ENCODE measurements at regions not wholly inside any gene's neighbourhood (a gene's known extent, or its start where the extent isn't known, plus 50 kb on each side); places are given as distances from the start of the nearest gene placed in this dataset.

DNA sequence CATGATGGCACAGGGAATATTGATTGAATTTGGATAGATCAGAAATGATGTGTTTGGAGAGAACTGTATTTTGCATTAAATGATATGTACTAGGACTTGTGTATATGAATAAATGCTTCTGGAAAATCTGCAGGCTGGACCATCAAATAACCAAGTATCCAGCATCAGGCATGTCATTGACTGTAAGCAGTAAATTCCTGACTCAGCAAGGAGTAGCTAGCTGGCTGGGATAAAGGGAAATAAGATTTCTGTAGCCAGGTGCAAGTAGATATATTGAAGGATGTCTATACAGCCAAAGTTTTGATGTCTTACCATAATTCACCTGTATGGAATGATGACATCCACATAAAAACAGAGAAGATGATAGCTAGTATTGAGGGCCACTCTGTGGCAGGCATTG lies 809.6 kb downstream of the CDH11 start:
- no peak overlapping the region for H3K27ac Mint-ChIP-seq

DNA sequence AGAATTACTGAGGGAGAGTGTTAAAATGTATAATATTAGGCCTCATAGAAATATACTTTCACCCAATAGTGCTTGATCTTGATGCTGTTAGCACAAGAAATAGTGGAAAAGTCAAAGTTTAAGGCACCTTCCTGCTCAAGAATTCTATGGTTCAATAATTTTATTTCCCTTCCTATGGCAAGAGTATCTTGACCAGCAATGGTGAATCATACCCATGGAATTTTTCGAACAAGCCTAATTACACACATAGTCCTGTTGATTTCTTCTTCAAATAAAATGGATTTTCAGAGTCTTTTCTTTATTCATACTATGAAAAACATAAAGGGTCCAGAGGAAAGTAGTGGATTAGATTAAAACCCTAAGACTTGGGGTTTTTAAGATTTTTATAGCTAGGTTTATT lies 810.6 kb downstream of the CDH11 start:
- Mint-ChIP-seq H3K36me3 (ENCODE audit: low read depth) (peaks cover 4% of the 10 kb centered on the region), H3K27me3 (ENCODE audit: low read depth) (no peaks in the 10 kb centered on the region), H3K27ac (no peak overlapping the region), H3K9me3 (peaks cover 14% of the 10 kb centered on the region), H3K4me3 (no peak overlapping the region), H3K4me1 (peaks cover 5% of the 10 kb centered on the region)
- TF ChIP-seq, protein P1, sequence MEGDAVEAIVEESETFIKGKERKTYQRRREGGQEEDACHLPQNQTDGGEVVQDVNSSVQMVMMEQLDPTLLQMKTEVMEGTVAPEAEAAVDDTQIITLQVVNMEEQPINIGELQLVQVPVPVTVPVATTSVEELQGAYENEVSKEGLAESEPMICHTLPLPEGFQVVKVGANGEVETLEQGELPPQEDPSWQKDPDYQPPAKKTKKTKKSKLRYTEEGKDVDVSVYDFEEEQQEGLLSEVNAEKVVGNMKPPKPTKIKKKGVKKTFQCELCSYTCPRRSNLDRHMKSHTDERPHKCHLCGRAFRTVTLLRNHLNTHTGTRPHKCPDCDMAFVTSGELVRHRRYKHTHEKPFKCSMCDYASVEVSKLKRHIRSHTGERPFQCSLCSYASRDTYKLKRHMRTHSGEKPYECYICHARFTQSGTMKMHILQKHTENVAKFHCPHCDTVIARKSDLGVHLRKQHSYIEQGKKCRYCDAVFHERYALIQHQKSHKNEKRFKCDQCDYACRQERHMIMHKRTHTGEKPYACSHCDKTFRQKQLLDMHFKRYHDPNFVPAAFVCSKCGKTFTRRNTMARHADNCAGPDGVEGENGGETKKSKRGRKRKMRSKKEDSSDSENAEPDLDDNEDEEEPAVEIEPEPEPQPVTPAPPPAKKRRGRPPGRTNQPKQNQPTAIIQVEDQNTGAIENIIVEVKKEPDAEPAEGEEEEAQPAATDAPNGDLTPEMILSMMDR (IDR thresholded peaks at IDR 0.05; ENCODE audit: unreplicated experiment in 3 of 3) = no peak

More for the DNA sequence above, 809.6 kb downstream of the CDH11 start:
- Mint-ChIP-seq H3K27me3 (ENCODE audit: low read depth) (no peaks in the 10 kb centered on the region), H3K4me1 (peaks cover 5% of the 10 kb centered on the region), H3K4me3 (no peak overlapping the region), H3K9me3 (peaks cover 14% of the 10 kb centered on the region), H3K36me3 (ENCODE audit: low read depth) (peaks cover 4% of the 10 kb centered on the region)
- TF ChIP-seq, protein P1 (IDR thresholded peaks at IDR 0.05; ENCODE audit: unreplicated experiment in 3 of 3) = no peak

DNA sequence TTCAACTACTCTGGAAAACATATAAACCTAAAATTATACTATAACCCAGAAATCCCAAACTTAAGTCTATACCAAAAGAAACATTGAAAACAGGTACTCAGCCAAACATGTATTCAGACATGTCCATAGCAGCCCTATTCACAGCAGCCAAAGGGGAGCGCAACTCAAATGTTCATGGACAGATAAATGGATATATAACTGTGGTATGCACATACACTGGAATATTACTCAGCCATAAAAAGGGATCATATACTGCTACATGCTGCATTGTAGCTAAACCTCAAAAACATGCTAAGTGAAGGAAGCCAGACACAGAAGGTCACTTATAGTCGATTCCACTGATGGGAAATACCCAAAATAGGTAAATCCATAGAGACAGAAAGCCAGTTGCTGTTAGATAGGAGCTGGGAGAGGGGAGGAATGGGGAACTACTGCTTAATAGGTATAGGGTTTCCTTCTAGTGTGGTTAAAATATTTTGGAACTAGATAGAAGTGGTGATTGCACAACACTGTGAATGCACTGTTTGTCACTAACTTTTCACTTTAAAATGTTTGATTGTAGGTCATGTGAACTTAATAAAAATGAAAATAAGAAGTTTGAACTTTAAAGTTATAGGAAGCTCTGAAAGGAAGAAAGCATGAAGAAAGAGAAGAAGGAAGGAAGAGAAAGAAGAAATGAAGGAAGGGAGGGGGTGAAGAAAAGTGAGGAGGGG lies 812.3 kb downstream of the CDH11 start:
- Mint-ChIP-seq H3K27me3 (ENCODE audit: low read depth) (no peaks in the 10 kb centered on the region), H3K4me3 (no peak overlapping the region), H3K27ac (no peak overlapping the region), H3K4me1 (peaks cover 12% of the 10 kb centered on the region), H3K9me3 (peaks cover 14% of the 10 kb centered on the region), H3K36me3 (ENCODE audit: low read depth) (peaks cover 4% of the 10 kb centered on the region)
- TF ChIP-seq, protein P1 (IDR thresholded peaks at IDR 0.05; ENCODE audit: unreplicated experiment in 3 of 3) = no peak

DNA sequence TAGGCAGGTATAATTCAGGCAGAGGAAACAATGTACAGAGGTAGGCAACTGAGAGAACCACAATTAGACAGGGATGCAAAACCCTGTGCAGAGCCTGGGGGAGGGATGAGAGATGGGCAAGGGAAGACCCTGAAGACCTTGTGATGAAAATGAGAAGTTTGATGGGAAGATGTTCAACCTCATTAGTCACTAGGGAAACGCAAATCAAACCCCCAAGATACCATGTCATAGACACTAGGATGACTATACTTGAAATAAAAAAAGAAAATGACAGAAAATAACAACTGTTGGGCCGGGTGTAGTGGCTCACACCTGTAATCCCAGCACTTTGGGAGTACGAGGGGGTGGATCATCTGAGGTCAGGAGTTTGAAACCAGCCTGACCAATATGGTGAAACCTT lies 813.1 kb downstream of the CDH11 start:
- no peaks in the 10 kb centered on the region for H3K27me3 Mint-ChIP-seq (ENCODE audit: low read depth)
- TF ChIP-seq, protein P1 (IDR thresholded peaks at IDR 0.05; ENCODE audit: unreplicated experiment in 3 of 3) = no peak
- no peak overlapping the region for H3K27ac Mint-ChIP-seq
- H3K4me1 Mint-ChIP-seq = peaks cover 17% of the 10 kb centered on the region
- peaks cover 4% of the 10 kb centered on the region for H3K36me3 Mint-ChIP-seq (ENCODE audit: low read depth)
- no peak overlapping the region for H3K4me3 Mint-ChIP-seq
- H3K9me3 Mint-ChIP-seq = peaks cover 14% of the 10 kb centered on the region

DNA sequence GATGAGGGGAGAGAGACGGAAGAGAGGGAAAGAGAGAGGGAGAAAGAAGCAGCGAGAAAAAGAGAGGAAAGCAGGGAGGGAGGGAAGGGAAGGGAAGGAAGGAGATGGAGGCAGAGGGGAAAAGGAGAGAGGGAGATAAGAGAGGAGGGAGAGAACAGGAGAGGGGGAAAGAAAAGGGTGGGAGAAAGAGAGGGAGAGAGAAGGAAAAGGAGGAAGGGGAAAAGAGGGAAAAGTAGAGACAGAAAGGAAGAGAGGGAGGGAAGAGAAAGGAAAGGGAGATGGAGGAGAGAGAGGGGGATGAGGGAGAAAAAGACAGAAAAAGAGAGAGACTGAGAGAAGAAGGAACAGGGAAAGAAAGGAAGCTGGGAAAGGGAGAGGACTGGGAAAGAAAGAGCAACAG lies 814.4 kb downstream of the CDH11 start:
- no peaks in the 10 kb centered on the region for H3K27me3 Mint-ChIP-seq (ENCODE audit: low read depth)
- H3K27ac Mint-ChIP-seq = no peak overlapping the region
- no peak overlapping the region for H3K4me3 Mint-ChIP-seq
- H3K4me1 Mint-ChIP-seq = peaks cover 12% of the 10 kb centered on the region
- peaks cover 14% of the 10 kb centered on the region for H3K9me3 Mint-ChIP-seq
- peaks cover 4% of the 10 kb centered on the region for H3K36me3 Mint-ChIP-seq (ENCODE audit: low read depth)
- TF ChIP-seq, protein P1 (IDR thresholded peaks at IDR 0.05; ENCODE audit: unreplicated experiment in 3 of 3) = no peak

DNA sequence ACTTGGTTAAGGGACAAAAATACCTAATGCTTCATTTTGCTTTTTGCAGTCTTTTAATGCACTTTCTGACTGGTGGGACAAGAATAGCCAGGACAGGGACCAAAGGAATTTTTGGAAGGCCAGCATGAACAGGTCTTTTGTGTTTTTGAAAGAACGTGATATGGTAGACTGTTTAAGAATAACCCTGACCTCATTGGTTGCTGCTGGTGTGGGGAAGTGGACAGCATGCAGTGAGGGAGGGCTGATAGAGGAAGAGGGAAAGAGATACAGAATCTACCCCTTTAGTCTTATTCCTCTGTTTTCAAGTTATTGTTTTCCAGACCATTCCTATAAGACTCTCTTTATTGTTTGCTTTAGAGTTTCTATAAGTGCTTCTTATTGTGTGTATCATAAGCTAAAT lies 816.2 kb downstream of the CDH11 start:
- TF ChIP-seq, protein P1 (IDR thresholded peaks at IDR 0.05; ENCODE audit: unreplicated experiment in 3 of 3) = no peak
- Mint-ChIP-seq H3K4me1 (peaks cover 12% of the 10 kb centered on the region), H3K27me3 (ENCODE audit: low read depth) (no peaks in the 10 kb centered on the region)

More for the DNA sequence above, 816.2 kb downstream of the CDH11 start:
- peaks cover 14% of the 10 kb centered on the region for H3K9me3 Mint-ChIP-seq
- peaks cover 4% of the 10 kb centered on the region for H3K36me3 Mint-ChIP-seq (ENCODE audit: low read depth)
- H3K27ac Mint-ChIP-seq = no peak overlapping the region
- no peak overlapping the region for H3K4me3 Mint-ChIP-seq

All from nephron (organoid).